HG02642 (cell line): ENCODE measurements at regions not wholly inside any gene's neighbourhood (a gene's known extent, or its start where the extent isn't known, plus 50 kb on each side); places are given as distances from the start of the nearest gene placed in this dataset.
"Not testable (repeated sequence)": the region's sequence is repeated elsewhere in the genome, so short reads cannot be mapped to it uniquely, and the experiment has no call there.

ENCODE experiments used
- ATAC-seq: cut with Tn5 transposase; IDR thresholded peaks from one replicate; pipeline ENCODE4 v1.9.1; 2021; ENCODE audit warnings: mild to moderate bottlenecking; ENCODE audit not compliant: unreplicated experiment, poor library complexity

DNA sequence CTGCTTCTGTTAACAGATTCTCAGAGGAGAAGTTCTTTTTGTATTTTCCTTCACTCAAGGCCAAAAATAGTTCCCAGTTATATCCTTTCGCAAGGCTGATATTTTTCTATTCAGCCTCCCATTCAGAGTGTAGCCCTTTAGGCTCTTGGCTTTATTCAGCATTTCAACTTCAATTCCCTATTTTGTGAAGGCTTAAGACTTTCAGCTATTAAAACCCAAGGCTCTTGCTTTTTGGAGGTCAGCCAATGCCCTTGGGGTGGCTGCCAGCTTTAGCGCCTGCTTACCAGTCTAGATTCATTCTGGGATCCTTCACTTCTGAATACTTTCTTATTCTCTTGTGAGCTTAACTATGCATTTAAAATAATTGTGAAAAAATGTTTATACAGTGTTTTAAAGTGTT is 57.3 kb upstream of the ADGRA3 start:
- no peak for ATAC-seq

DNA sequence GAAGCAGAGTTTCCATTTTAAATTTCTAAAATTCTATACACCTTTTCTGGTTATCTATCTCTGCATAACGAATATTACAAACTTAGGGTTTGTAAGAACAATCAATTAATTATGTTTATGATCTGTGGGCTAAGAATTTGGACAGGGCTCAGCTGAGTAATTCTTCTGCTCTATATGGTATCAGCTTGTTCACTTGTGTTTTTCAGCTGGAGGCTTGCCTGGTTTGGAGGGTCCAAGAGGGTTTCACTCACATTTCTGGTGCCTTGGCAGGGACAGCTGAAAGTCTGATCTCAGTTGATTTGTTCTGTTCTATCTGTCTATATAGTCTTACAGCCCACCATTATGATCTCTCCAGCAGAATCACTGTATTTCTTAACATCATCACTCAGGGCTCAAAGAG is 57.8 kb upstream of the ADGRA3 start:
- no peak for ATAC-seq

DNA sequence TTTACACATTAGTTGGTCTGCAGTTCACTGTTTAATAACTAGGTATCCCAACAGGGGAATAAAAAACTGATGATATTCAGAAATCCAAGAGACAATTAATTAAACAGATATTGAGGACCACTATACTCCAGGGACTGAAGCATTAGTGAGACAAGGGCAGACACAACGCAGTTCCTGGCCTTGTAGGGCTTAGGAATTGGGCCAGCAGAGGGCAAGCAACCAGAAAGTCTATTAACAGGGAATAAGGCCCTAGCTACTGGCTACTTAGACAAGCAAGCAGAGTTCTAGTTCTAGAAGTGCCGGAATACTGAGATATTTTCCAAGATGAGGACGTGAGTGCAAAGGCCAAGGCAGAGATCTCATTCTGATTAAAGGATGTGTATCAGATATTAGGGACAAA is 58.6 kb upstream of the ADGRA3 start:
- ATAC-seq = no peak

GRCh38 chr4:22574880-22575279 is 59.0 kb upstream of the ADGRA3 start:
- no peak for ATAC-seq

GRCh38 chr4:22587253-22587652 is 71.4 kb upstream of the ADGRA3 start:
- ATAC-seq = no peak

DNA sequence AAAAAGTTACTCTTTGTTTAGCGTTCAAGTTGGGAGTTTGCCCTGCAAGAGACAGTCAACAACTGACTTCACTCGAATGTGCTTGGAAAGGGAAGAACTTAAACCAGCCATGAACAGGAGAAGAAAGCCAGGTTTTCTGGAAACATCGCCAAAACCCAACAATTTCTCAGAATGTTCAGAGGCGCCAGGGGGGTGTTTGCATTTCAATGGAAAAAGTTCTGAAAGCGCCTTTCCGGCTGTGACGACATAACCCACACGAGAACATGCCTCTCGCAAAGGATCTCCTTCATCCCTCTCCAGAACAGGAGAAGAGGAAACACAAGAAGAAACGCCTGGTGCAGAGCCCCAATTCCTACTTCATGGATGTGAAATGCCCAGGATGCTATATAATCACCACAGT is 78.1 kb upstream of the ADGRA3 start:
- ATAC-seq = no peak

GRCh38 chr4:22595684-22596083 is 79.8 kb upstream of the ADGRA3 start:
- peak; percentile 66 for ATAC-seq

- no peak for ATAC-seq
Measured at GRCh38 chr4:22596409-22596808, 80.5 kb upstream of the ADGRA3 start.

DNA sequence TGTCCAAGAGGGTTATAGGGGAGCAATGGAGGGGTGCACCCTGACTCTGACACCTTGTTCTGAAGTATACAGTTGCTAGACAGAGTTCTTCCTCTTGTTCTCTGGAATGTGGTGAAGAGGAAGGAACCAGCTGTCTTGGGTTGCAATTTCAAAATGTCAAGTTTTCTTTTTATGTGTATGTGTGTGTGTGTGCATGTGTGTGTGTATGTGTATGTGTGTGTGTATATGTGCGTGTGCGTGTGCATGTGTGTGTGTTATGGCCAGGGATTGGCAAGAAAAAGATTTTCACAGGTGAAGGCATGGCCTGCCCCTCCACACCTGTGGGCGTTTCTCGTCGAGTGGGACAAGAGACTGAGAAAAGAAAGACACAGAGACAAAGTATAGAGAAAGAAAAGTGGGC is 81.6 kb upstream of the ADGRA3 start:
- no peak for ATAC-seq

- not testable (repeated sequence) for ATAC-seq
Measured at GRCh38 chr4:22598113-22599047, 82.5 kb upstream of the ADGRA3 start.

- not testable (repeated sequence) for ATAC-seq
Measured at GRCh38 chr4:22599228-22599928, 83.5 kb upstream of the ADGRA3 start.

GRCh38 chr4:22599929-22600432 is 84.1 kb upstream of the ADGRA3 start:
- not testable (repeated sequence) for ATAC-seq

- ATAC-seq = not testable (repeated sequence)
Measured at GRCh38 chr4:22601638-22602037, 85.8 kb upstream of the ADGRA3 start.

- ATAC-seq = peak; percentile 64
Measured at GRCh38 chr4:22607382-22607781, 85.4 kb upstream of the GBA3 start.

DNA sequence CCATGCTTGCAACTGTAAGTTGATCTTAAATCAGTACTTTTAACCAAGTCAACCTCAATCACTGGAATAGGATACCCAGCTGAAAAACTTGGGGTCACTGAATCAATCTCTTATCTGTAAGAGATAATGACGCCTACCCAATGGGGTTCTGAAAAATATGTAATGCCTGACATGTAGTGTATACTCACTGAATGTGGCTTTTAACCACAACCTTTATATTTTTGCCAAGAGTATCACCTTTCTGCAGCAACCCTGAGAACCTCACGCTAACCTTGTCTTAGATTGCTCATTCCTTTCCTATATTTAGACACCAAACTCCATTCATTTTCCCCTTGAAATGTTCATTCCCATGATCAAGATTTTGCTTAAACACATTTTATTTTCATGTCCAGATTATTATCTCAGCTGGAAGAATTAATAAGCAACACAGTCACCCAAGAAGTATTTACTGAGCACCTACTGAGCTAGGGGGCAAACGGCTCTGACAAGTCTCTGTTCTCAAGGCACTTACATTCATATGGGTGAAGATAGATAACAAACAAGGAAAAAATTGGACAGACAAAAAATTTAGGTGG is 82.7 kb upstream of the GBA3 start:
- not testable (repeated sequence) for ATAC-seq

DNA sequence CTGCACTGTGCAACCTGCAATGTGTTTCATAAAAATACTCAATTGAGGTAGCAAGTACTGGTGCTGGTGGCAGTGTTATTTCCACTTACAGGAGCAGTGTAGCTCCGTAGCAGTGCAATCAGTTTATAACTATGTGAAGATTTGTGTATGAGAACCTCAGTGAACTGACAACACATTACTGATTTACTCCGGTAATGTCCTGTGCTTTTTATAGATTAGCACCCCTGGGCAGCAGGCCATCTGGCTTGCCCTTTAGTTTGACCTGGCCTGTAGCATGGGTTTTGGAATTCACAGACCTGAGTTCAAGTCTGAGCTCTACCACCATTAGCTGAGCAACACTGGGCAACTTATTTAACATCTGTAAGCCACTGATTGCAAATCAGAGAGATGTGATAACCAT is 78.6 kb upstream of the GBA3 start:
- ATAC-seq = no peak

GRCh38 chr4:22616516-22616915 is 76.2 kb upstream of the GBA3 start:
- no peak for ATAC-seq

DNA sequence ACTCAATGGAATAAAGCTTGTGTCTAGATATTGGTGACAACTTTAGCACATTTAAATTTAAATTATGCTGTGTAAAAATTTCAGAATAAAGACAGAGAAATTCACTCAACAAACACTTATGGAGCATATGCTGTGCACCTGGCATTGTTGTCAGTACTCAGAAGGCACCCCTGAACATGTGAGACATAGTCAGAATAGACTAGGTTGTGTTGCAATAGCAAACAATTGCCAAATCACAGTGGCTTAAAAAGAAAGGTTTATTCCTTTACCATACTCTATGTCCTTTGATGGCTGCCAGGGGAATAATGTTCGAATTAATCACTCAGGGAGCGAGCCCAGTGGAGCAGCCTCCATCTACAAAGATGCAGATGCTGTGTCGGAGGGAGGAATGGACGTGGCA is 72.6 kb upstream of the GBA3 start:
- ATAC-seq = not testable (repeated sequence)

- not testable (repeated sequence) for ATAC-seq
Measured at GRCh38 chr4:22621970-22622369, 70.8 kb upstream of the GBA3 start.

DNA sequence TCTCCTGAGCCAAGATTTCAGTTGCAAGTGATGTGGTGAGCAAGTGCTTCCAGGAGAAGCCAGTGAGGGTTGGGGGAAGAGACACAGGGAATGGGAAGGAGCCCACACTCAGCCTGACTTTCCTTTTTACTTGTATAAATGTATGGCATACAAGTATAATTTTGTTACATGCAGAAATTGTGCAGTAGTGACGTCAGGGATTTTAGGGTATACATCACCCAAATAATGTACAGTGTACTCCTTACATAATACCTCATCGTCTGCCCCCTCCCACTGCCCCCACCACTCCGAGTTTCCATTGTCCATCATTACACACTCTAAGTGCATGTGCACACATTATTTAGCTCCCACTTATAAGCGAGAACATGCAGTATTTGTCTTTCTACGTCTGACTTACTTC is 68.7 kb upstream of the GBA3 start:
- ATAC-seq = not testable (repeated sequence)

- ATAC-seq = no peak
Measured at GRCh38 chr4:22625311-22625710, 67.4 kb upstream of the GBA3 start.
